Lung (tissue), 11 donors: ENCODE measurements at regions not wholly inside any gene's neighbourhood (a gene's known extent, or its start where the extent isn't known, plus 50 kb on each side); places are given as distances from the start of the nearest gene placed in this dataset.

Experiments used
- ATAC-seq: fragments of 200-7000 bp; cut with Tn5 transposase; one replicate; pipeline ENCODE4 v1.9.1; 2020; ENCODE audit warnings: moderate number of reproducible peaks; ENCODE audit not compliant: insufficient read depth, low FRiP score
- DNase-seq, 3 donors: peaks; one replicate each; pipeline ENCODE4 v3.0.0-alpha.2; 2013 to 2017
- H3K27ac ChIP-seq, 2 donors: one replicate each; pipeline ENCODE4 v1.5.1; 2013; ENCODE audit warnings: mild to moderate bottlenecking in 2 of 2, moderate library complexity in 2 of 2, control low read depth in 1 of 2, inconsistent platforms in 1 of 2, low read depth in 1 of 2, low read length in 1 of 2
- H3K27me3 ChIP-seq, 3 donors: one replicate each; pipeline ENCODE4 v1.5.1; 2013; ENCODE audit warnings: low read length in 2 of 3; ENCODE audit not compliant: control insufficient read depth in 3 of 3, insufficient read depth in 3 of 3
- H3K36me3 ChIP-seq, 4 donors: one replicate each; pipeline ENCODE4 v1.5.1; 2013; ENCODE audit warnings: low read length in 4 of 4, mild to moderate bottlenecking in 1 of 4, moderate library complexity in 1 of 4; ENCODE audit not compliant: control insufficient read depth in 4 of 4, insufficient read depth in 4 of 4
- H3K4me1 ChIP-seq, 5 donors: one replicate each; pipeline ENCODE4 v1.5.1; 2013; ENCODE audit warnings: low read length in 5 of 5, mild to moderate bottlenecking in 2 of 5, moderate library complexity in 1 of 5; ENCODE audit not compliant: control insufficient read depth in 5 of 5, insufficient read depth in 5 of 5
- H3K4me3 ChIP-seq: one replicate; pipeline ENCODE4 v1.5.1; 2013; ENCODE audit warnings: mild to moderate bottlenecking, control low read depth, moderate library complexity
- H3K9ac ChIP-seq, 2 donors: one replicate each; pipeline ENCODE4 v1.5.1; 2013; ENCODE audit warnings: low read length in 2 of 2, control low read depth in 1 of 2; ENCODE audit not compliant: insufficient read depth in 1 of 2
- H3K9me3 ChIP-seq, 4 donors: one replicate each; pipeline ENCODE4 v1.5.1; 2013; ENCODE audit warnings: low read length in 3 of 4, mild to moderate bottlenecking in 1 of 4, moderate library complexity in 1 of 4; ENCODE audit not compliant: control insufficient read depth in 4 of 4, insufficient read depth in 3 of 4
- CTCF ChIP-seq: IDR thresholded peaks from 2 replicates; pipeline ENCODE4 v1.5.1; 2012; ENCODE audit warnings: mild to moderate bottlenecking; ENCODE audit errors: control extremely low read depth, extremely low read depth
- WGBS, 2 donors: extraction: QIAGEN DNeasy Blood & Tissue Kit; methylation state at CpG; one replicate each; pipeline ENCODE4 v1.1.7; 2013; 5-methylcytosine and 5-hydroxymethylcytosine counted together
- donor health status: control.
- donor health status: control.
- donor health status: Bipolar disorder and iron deficiency.
- donor health status: healthy.
- donor health status: DM: yes; HTN: yes; CAD: no.

GRCh38 chr15:72835294-72835890 lies 51.8 kb upstream of the ADPGK start:
- TF ChIP-seq CTCF: no peak
- ATAC-seq: no peak
- Histone ChIP-seq H3K9ac (no peak overlapping the region), H3K9me3 (no peaks in the 10 kb centered on the region), H3K4me3 (no peak overlapping the region), H3K27me3 (no peaks in the 10 kb centered on the region), H3K36me3 (no peaks in the 10 kb centered on the region), H3K27ac (no peak overlapping the region), H3K4me1 (peaks cover 0 to 1% (median 0%) of the 10 kb centered on the region in 5 donors)
- peak in 1 of 3 donors; percentile 18 for DNase-seq

- Histone ChIP-seq H3K27ac (no peak overlapping the region), H3K4me3 (no peak overlapping the region), H3K36me3 (no peaks in the 10 kb centered on the region), H3K4me1 (peaks cover 0 to 1% (median 0%) of the 10 kb centered on the region in 5 donors), H3K27me3 (no peaks in the 10 kb centered on the region), H3K9ac (no peak overlapping the region), H3K9me3 (no peaks in the 10 kb centered on the region)
- WGBS, 2 donors: 48 to 54% methylated on average over 2 of the region's 2 CpGs
- DNase-seq: no peak
- no peak for ATAC-seq
- TF ChIP-seq CTCF: no peak
These were observed 50.0 kb upstream of the ADPGK start for GRCh38 chr15:72833561-72833960.
